GM12892 (cell line): ENCODE measurements at regions not wholly inside any gene's neighbourhood (a gene's known extent, or its start where the extent isn't known, plus 50 kb on each side); places are given as distances from the start of the nearest gene placed in this dataset.

ENCODE experiments used
- POLR2A ChIP-seq: IDR thresholded peaks from 2 replicates; pipeline ENCODE4 v1.6.1; 2011; ENCODE audit warnings: low read depth, low read length, control low read depth
- POLR2AphosphoS5 ChIP-seq: IDR thresholded peaks from 2 replicates; pipeline ENCODE4 v1.6.1; 2011; ENCODE audit warnings: low read depth, low read length, control low read depth

DNA sequence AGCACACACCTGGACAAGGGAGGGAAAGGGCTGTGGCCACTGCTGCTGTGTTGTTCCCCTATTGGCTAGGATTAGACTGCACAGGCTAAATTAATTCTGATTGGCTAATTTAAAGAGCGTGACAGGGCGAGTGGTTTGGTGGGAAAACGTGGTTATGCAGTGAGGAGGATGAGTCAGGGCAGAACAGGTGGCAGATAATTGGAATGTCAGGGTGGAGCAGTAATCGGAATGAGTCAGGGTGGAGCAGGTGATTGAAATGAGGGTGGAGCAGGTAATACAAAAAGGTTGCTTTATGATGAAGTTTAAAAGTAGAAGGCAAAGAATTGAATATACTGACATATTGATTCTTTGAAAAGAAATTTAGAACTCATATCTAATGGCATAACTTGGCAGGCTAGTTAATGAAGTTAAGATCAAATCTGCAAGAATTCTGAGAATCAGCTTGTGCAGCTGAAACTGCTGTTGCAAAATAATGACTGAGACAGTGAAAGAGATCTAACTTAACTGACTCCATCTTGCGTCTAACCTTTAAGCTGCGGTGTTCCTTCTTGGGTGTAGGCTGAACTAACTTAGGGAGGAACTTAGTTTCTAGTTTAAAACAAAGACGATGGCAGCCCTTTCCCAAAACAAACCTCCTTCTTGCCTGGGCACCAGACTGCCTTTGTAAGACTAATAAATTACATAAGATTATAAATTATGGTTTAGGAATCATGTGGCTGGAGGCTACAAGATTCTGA lies 174.3 kb downstream of the UTP18 start:
- TF ChIP-seq POLR2A (no peak), POLR2AphosphoS5 (no peak)
